HG03175 (cell line): ENCODE measurements at regions not wholly inside any gene's neighbourhood (a gene's known extent, or its start where the extent isn't known, plus 50 kb on each side); places are given as distances from the start of the nearest gene placed in this dataset.
"Not testable (repeated sequence)": the region's sequence is repeated elsewhere in the genome, so short reads cannot be mapped to it uniquely, and the experiment has no call there.

Experiments
- ATAC-seq: cut with Tn5 transposase; IDR thresholded peaks from one replicate; pipeline ENCODE4 v1.9.1; 2021; ENCODE audit warnings: mild to moderate bottlenecking, moderate library complexity; ENCODE audit not compliant: unreplicated experiment

GRCh38 chr2:224121406-224122067 lies 82.5 kb upstream of the SERPINE2 start:
- no peak for ATAC-seq

DNA sequence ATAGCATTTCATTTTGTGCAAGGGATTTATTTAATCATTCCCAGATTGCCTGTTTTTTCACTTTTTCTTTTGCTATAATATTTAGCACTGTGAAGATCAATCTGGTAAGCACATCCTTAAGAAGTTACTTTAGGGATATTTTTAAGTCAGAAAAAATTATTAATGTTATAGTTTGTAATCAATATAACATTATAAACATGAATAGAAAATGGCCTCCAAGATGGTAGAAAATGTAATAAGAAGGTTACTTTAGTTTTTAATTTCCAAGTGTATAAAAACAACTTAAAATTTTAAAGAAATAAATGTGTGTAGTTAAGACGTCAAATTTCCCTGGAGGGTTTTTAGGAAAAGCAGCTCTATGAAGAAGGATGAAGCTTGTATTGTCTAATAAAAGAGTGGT lies 81.9 kb upstream of the SERPINE2 start:
- no peak for ATAC-seq

GRCh38 chr2:224119846-224120245 lies 80.8 kb upstream of the SERPINE2 start:
- ATAC-seq, result not testable (repeated sequence)

DNA sequence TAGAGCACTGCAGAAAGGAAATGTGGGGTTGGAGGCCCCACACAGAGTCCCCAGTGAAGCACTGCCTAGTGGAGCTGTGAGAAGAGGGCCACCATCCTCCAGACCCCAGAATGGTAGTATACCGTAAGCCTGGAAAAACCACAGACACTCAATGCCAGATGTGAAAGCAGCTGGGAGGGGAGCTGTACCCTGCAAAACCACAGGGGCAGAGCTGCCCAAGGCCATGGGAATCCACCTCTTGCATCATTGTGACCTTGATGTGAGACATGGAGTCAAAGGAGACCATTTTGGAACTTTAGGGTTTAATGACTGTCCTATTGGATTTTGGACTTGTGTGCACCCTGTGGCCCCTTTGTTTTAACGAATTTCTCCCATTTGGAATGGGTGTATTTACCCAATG lies 75.3 kb upstream of the SERPINE2 start:
- ATAC-seq, result no peak

GRCh38 chr2:224113930-224114329 lies 74.8 kb upstream of the SERPINE2 start:
- ATAC-seq, result not testable (repeated sequence)

- no peak for ATAC-seq
Measured at GRCh38 chr2:224111576-224111975, 72.5 kb upstream of the SERPINE2 start.

- no peak for ATAC-seq
Measured at GRCh38 chr2:224110811-224111210, 71.7 kb upstream of the SERPINE2 start.

- ATAC-seq, result no peak
Measured at GRCh38 chr2:224109751-224110150, 70.7 kb upstream of the SERPINE2 start.

DNA sequence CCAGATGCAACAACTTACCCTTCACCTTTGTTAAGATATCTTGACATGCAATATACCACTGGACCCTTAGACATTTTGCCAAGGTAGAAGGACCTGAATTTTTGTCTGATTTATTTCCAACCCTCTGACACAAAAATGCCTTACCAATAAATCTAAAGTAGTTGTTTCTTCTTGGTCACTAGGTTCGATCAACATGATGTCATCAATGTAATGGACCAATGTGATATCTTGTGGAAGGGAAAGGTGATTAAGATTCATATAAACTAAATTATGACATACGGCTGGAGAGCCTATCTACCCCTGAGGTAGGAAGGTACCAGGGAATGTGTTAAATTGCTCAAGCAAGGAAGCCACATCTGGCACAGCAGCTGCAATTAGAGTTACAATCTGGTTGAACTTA lies 67.7 kb upstream of the SERPINE2 start:
- no peak for ATAC-seq

DNA sequence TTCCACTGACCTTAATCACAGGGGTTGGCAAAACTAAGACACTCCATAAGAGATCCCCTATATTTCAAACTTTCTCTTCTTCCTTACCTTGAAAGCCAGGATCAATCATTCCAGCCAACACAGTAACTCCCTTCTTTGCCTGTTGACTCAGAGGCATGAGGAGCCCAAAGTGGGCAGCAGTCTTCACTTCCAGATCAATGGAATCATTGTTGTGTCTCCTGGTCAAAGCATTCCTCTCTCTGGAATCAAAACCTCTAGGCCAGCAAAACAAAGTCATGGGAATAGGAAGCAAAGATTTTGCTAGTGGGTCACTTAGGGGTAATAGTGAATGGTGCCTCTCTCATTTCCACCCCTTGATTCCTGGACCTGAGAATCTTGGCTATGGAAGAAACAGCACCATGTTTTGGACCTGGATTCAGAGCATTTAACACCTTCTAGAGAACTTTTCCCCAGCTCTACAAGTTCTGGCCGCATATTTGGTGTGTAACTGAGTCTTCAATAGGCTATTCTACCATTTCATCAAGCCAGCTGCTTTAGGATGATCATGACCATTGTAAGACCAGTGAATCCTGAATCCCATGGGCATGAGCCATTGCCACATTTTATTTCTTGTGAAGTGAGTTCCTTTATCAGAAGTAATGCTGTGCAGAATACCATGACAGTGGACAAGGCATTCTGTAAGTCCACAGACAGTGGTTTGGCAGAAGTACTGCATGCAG lies 65.7 kb upstream of the SERPINE2 start:
- ATAC-seq, result no peak

DNA sequence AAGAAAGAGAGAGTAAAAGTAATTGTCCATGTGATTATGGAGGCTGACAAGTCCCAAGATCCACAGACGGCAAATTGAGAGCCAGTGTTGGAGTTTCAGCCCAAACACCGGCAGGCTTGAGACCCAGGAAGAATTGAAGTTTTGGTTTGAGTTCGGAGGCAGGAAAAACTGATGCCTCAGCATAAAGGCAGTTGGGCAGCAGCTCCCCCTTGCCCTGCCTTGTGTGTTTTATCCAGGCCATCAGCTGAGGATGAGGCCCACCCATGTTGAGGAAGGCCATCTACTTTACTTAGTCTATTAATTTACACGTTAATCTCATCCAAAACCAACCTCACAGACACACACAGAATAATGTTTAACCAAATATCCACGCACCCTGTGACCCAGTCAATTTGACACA lies 64.6 kb upstream of the SERPINE2 start:
- ATAC-seq, result no peak

DNA sequence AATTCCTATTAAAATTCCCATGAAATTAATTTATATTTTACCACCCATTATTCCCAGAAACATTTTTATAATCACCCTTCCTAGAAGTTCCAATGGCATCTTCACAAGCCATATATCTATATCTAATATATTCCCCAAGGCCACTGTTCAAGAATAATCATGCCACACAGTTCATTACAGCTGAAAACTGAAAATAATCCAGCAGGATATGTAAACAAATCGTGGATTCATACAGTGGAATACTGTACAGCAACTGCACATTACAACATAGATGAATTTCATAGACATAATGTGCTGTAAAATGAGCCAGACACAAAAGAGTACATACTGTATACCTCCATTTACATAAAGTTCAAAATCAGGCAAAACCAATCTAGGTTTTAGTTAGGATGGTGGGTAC lies 63.9 kb upstream of the SERPINE2 start:
- no peak for ATAC-seq

GRCh38 chr2:224101820-224102630 lies 62.9 kb upstream of the SERPINE2 start:
- no peak for ATAC-seq

GRCh38 chr2:224099861-224100643 lies 61.0 kb upstream of the SERPINE2 start:
- no peak for ATAC-seq

- ATAC-seq, result no peak
Measured at GRCh38 chr2:224098481-224099230, 59.6 kb upstream of the SERPINE2 start.

GRCh38 chr2:224094413-224094812 lies 55.3 kb upstream of the SERPINE2 start:
- ATAC-seq, result no peak

- not testable (repeated sequence) for ATAC-seq
Measured at GRCh38 chr2:224091671-224092070, 52.6 kb upstream of the SERPINE2 start.

GRCh38 chr2:224089606-224090005 lies 50.5 kb upstream of the SERPINE2 start:
- ATAC-seq, result not testable (repeated sequence)
